Ishikawa (cell line): ENCODE measurements at regions not wholly inside any gene's neighbourhood (a gene's known extent, or its start where the extent isn't known, plus 50 kb on each side); places are given as distances from the start of the nearest gene placed in this dataset.

Source experiments
- CEBPB ChIP-seq: IDR thresholded peaks from 2 replicates; pipeline ENCODE4 v1.6.1; 2012
- CREB1 ChIP-seq: IDR thresholded peaks from 2 replicates; pipeline ENCODE4 v1.6.1; 2012; ENCODE audit warnings: low read depth
- EGR1 ChIP-seq: IDR thresholded peaks from 2 replicates; pipeline ENCODE4 v1.6.1; 2012
- EP300 ChIP-seq: IDR thresholded peaks from 2 replicates; pipeline ENCODE4 v1.6.1; 2012; ENCODE audit warnings: borderline replicate concordance
- FOXM1 ChIP-seq: IDR thresholded peaks from 2 replicates; pipeline ENCODE4 v1.6.1; 2012; ENCODE audit warnings: low read depth, borderline replicate concordance
- NFIC ChIP-seq: IDR thresholded peaks from 2 replicates; pipeline ENCODE4 v1.6.1; 2012
- RAD21 ChIP-seq: IDR thresholded peaks from 2 replicates; pipeline ENCODE4 v1.6.1; 2012; ENCODE audit warnings: low read depth
- TAF1 ChIP-seq: IDR thresholded peaks from 2 replicates; pipeline ENCODE4 v1.6.1; 2012; ENCODE audit warnings: low read depth, mild to moderate bottlenecking
- TCF12 ChIP-seq: IDR thresholded peaks from 2 replicates; pipeline ENCODE4 v1.6.1; 2012; ENCODE audit warnings: low read depth
- TEAD4 ChIP-seq: IDR thresholded peaks from 2 replicates; pipeline ENCODE4 v1.6.1; 2012
- USF1 ChIP-seq: IDR thresholded peaks from 2 replicates; pipeline ENCODE4 v1.6.1; 2012
- YY1 ChIP-seq: IDR thresholded peaks from 2 replicates; pipeline ENCODE4 v1.6.1; 2012; ENCODE audit warnings: low read depth
- ZBTB7A ChIP-seq: IDR thresholded peaks from 2 replicates; pipeline ENCODE4 v1.6.1; 2012; ENCODE audit warnings: low read depth
- TF ChIP-seq, protein P1 (sequence below): IDR thresholded peaks from 2 replicates; pipeline ENCODE4 v1.6.1; 2012
- TF ChIP-seq, protein P2 (sequence below): IDR thresholded peaks from 2 replicates; pipeline ENCODE4 v1.6.1; 2012; ENCODE audit warnings: low read depth, mild to moderate bottlenecking

- TF ChIP-seq EGR1 (no peak), EP300 (no peak), TCF12 (no peak), TAF1 (no peak), NFIC (no peak), TEAD4 (no peak), YY1 (no peak), FOXM1 (no peak), RAD21 (no peak), CEBPB (no peak), USF1 (no peak), CREB1 (no peak)
- TF ChIP-seq, protein P1, sequence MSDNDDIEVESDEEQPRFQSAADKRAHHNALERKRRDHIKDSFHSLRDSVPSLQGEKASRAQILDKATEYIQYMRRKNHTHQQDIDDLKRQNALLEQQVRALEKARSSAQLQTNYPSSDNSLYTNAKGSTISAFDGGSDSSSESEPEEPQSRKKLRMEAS: no peak
Observed at GRCh38 chr6:55981660-55982059, 106.3 kb upstream of the BMP5 start.

GRCh38 chr6:55980627-55981211 lies 105.3 kb upstream of the BMP5 start:
- TF ChIP-seq TCF12: no peak
- TF ChIP-seq CREB1: no peak
- peak; percentile 86 for TF ChIP-seq RAD21

DNA sequence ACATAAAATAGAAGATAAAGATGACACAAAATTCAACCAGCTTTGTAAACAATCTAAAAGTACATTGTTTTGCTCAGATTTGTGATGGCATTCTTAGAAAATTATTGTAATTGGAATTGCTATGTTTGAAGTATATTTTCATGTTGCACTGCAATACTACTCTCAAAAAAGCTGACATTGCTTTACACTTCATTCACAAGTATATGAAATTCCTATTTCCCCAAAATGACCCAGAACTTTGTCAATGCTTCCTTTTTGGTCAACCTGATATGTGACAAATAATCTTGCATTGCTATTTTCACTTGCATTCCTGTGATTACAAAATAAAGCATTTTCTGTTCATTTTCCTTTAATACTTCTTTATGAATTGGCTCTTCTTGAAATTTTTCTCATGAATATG lies 104.1 kb upstream of the BMP5 start:
- TF ChIP-seq CEBPB (no peak), YY1 (no peak), ZBTB7A (no peak), EGR1 (no peak), NFIC (no peak), TAF1 (no peak)

- TF ChIP-seq FOXM1 (no peak), CEBPB (no peak), EGR1 (no peak), TEAD4 (no peak), RAD21 (no peak), TAF1 (no peak), TCF12 (no peak), NFIC (no peak)
- TF ChIP-seq, protein P1: no peak
- TF ChIP-seq, protein P2, sequence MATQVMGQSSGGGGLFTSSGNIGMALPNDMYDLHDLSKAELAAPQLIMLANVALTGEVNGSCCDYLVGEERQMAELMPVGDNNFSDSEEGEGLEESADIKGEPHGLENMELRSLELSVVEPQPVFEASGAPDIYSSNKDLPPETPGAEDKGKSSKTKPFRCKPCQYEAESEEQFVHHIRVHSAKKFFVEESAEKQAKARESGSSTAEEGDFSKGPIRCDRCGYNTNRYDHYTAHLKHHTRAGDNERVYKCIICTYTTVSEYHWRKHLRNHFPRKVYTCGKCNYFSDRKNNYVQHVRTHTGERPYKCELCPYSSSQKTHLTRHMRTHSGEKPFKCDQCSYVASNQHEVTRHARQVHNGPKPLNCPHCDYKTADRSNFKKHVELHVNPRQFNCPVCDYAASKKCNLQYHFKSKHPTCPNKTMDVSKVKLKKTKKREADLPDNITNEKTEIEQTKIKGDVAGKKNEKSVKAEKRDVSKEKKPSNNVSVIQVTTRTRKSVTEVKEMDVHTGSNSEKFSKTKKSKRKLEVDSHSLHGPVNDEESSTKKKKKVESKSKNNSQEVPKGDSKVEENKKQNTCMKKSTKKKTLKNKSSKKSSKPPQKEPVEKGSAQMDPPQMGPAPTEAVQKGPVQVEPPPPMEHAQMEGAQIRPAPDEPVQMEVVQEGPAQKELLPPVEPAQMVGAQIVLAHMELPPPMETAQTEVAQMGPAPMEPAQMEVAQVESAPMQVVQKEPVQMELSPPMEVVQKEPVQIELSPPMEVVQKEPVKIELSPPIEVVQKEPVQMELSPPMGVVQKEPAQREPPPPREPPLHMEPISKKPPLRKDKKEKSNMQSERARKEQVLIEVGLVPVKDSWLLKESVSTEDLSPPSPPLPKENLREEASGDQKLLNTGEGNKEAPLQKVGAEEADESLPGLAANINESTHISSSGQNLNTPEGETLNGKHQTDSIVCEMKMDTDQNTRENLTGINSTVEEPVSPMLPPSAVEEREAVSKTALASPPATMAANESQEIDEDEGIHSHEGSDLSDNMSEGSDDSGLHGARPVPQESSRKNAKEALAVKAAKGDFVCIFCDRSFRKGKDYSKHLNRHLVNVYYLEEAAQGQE: no peak
Observed at GRCh38 chr6:55977959-55978665, 102.7 kb upstream of the BMP5 start.

DNA sequence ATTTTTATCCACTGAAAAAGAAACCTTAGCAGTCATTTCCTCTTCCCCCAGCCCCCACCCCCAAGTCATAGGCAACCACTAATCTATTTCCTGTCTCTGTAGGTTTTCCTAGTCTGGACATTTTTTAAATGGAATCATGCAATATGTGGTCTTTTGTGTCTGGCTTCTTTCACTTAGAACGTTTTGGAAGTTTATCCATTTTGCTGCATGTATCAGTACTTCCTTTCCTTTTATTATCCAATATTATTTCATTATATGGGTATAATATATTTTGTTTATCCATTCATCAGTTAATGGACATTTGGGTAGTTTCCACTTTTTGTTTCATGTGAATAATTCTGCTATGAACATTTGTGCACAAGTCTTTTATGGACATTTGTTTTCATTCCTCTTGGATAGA lies 99.3 kb upstream of the BMP5 start:
- no peak for TF ChIP-seq TAF1

DNA sequence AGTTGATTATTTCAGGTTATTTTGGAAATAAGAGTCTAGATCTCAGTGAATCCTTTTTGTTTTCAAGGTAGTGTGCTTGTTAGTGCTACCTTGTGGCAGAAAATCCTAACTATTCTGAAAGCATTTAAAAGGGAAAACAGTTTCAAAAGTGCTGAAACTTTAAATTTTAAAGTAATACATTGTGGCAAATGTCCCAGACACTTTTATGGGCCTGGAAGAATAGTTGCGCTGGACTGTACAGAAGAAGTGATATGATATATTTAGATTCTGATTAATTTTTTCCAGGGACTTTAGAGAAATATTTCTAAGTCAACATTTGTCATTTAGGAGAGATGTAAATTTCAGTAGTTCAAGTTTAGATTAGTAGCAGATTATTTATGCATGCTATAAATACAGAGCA lies 96.7 kb upstream of the BMP5 start:
- TF ChIP-seq YY1: no peak

GRCh38 chr6:55969526-55969925 lies 94.1 kb upstream of the BMP5 start:
- TF ChIP-seq EGR1: no peak
- TF ChIP-seq TEAD4: no peak
- no peak for TF ChIP-seq TCF12
- no peak for TF ChIP-seq ZBTB7A
- TF ChIP-seq, protein P2: no peak
- no peak for TF ChIP-seq YY1
- TF ChIP-seq RAD21: no peak
- no peak for TF ChIP-seq CREB1
- TF ChIP-seq, protein P1: no peak
- TF ChIP-seq CEBPB: no peak
- no peak for TF ChIP-seq TAF1
- TF ChIP-seq EP300: no peak
- TF ChIP-seq NFIC: no peak
- TF ChIP-seq USF1: no peak
- TF ChIP-seq FOXM1: no peak
